NCI-H187 (cell line): ENCODE measurements at regions not wholly inside any gene's neighbourhood (a gene's known extent, or its start where the extent isn't known, plus 50 kb on each side); places are given as distances from the start of the nearest gene placed in this dataset.
A peak's percentile ranks its signal among the peaks of the same experiment; 100 is the strongest.
"Not testable (repeated sequence)": the region's sequence is repeated elsewhere in the genome, so short reads cannot be mapped to it uniquely, and the experiment has no call there.

ENCODE experiments used
- DNase-seq, 2 experiments: peaks; one replicate each; lab custom pipeline; 2025; lab: John Stamatoyannopoulos, UW

DNA sequence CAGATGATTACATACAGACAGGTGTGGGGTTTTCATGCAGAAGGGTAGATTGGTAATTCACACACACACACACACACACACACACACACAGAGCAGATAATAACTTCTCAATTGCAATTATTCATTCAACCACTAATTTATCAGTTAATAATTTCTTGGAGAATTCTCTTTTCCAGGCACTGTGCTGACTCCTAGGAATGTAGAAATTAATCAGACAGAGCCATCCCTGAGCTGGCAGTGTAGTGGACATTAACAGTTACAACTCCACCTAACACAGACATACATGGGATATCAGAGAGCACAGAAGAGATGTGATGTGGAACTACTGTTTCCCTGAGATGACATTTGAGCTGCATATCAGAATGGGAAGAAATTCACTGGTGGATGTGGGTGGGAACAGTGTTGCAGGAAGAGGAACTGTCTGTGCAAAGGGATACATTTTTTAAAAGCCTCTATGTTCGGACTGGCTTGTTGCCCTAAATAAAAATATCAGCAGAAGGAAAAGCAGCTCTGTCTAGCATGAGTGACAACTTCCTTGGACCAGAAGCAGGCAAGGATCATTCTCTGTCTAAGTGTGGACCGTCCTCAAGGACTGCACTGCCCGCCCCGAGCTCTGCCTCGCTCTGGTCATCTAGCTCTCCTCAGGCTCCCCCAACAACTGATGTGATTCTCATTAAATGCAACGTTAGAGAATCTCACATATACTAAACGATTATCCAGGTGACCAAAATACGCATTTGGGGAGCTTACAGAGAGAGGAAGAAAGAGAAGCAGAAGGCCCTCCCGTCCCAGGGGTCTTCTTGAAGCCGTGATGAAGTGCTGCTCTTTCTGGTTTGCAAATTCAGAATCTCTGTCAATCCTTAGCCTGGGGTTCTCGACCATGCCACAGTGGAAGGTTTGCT lies 173.4 kb upstream of the TRIB2 start:
- no peak for DNase-seq

DNA sequence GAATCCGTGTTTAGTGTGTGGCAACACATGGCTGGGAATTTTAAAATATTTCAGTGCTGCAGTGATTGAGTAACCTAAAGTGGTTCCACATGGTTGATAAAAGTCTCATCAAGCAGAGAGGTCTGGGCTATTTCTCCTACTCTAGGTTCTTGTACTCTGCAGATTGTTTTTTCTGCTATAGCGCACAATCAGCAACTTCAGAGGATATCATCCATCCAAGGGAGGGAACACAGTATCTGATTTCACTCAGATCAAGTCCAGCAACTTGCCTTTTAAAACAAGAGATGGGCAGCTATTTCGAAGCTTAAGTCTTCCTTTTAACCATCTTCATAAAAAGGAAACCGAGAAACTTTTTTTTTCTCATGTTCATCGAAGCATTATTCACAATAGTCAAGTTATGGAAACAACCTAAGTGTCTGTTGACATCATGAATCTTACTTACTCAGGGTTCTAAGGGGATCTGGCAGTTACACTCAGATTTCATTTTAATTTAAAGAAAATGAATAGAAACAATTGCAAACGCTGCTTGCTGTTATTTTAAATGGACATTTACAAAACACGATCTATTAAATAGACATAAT lies 172.7 kb upstream of the TRIB2 start:
- DNase-seq = peak; percentile 71 to 78

DNA sequence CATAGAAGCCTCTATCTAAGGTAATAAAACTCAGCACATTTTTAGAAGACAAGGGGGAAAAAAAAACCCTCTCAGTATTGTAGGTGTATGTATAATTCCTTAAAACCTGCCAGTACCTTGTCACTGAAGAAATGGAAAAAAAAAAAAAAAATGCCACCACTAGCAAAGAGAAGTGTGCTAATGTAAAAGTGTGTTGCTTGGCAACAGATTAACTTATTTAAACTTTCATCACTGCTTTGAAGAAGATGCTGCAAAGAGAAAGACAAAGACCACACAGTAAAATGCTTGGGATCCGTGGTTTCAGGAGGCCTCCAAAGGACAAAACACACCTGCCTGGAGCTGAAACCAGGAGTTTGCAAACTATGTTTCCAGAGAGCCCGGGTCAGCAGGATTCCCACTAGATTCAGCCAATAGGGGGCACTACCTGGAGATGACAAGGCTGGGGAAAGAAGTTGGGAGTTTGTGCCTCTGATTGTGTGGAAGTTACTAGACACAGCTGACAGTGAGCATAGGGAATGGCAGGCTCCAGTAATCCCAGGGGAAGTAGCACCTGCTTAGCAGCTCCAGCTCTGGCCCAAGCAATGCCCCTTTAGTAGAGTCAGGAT lies 169.1 kb upstream of the TRIB2 start:
- DNase-seq = no peak

DNA sequence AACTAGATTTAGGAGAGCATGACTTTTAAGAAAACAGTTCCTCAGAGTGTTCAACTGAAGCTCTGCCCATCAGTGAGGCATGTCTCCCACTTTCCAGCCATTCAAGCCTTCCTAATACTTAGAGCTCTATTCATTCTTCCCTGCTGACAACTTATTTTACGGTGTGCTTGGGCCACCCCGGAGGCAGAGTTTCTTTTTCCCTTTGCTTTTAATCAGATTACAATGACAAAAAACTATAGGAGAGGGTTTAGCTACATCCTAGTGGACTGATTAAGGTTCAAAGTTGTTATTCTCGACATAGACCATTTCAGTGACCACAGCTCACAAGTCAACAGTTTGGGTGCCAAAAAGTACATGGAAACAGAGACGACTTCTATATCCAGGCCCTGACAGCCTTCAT lies 167.8 kb upstream of the TRIB2 start:
- no peak for DNase-seq

DNA sequence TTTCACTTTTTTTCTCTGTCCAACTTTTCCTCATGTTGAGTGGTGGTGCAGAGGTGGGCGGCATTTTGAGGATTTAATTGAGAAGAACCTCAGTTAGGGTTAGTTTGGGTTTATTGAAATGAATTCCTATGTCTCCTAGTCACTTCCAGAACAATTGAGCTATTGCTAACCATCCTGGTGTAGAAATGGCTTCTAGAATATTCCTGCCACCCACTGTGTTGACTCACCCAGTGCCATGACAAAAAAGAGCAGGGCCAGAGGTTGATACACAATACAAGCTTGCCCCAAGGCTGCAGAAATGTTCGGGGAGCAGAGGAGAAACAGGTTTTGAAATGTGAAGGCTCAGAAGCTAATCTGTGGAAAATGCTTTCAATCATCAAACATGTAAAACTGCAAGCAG lies 167.1 kb upstream of the TRIB2 start:
- no peak for DNase-seq

DNA sequence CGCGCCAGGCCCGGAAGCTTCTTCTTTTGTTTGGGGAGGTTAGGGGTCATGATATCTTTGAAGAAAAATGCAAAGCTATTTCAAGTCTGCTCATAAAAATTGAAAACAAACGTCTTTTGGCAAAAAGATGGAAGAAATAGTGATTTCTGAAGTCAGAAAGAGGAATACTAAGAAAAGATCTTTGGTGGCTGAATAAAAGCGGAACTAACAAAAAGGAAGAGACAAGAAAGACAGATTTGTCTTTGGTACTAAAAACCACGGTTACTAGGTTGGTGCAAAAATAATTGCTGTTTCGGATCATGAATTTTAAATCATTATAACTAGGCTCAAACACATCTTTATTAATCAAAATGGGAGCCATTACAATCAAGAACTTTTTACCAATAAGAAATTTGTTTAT lies 164.6 kb upstream of the TRIB2 start:
- no peak for DNase-seq

DNA sequence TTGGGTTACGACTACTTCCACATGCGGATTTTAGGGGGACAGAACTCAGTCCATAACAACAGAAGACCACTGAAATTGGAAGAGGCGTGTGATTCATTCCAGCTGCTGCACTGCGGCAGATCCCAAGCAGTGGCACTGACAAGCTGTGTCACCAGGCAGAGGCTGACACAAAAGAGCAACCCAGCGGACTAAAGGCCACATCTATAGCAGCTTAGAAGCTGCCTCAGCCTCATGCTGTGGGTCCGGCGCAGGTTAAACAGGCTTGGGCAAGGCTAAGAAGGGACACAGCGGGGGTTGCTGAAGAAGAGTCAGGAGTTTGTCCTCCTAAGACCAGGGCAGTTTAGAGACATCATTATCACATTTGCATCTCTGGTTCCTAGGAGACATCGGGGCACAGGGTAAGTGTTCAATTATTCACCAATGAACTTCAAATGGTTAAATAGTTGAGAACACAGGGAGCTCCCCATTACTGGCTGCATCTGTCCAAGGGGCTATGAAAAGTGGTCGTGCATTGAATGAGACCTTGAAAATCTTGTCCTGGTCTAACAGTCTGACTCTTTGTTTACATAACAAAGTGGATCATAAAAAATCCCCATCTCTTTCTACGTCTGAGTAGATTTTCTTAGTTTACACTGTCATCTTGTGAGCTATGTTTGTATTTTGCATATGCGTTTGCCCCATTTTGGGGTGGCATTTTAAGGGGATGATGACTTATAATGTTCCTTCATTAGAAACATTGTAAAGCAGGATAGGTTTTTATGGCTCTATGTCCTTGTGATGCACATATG lies 162.3 kb upstream of the TRIB2 start:
- DNase-seq = no peak

DNA sequence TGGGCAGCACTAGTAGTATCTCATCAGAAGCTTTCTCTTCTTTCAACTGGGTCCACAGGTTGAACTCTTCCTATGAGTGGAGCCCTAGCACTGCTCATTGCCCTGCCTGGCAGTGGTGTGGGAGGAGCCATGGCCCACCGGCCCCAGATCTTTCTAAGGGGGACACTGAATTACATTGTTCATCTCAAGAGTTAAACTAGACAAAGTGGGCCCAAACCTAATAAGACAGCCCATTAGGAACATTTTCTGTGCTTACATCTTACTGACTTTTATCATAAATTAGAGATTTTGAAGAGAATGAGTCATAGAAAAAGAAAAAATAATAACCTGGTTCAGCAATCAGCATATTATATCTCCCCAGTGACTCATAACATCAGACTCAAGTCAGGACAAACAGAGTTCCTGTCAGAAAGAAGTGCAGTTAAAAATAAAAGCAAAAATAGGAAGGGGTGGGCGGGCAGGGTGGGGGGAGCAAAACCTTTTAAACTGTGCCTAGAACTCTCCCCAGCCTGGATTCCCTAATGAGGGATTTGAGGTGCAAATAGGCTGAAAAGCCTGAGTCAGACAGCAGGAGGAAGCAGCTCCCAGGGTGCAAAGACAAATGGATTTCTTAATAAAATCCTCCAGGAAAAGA lies 161.6 kb upstream of the TRIB2 start:
- DNase-seq = no peak

DNA sequence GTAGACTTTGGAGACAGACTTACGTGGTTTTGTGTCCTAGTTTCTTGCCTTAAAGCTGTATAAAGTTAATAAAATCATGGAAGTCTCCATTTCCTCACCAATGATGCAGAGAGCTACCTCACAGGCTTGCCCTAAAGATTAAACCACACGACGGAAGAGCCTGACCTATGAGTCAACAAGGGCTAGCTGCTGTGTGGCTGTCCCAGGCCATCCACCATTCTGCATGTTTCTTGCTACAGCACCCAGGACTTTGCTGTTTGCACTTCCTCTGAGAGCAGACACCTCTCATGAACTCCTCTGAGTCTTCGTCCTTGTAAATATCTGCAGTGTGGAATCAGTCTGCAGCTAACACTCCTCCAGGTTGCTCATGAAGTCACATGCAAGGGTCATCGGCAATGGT lies 160.0 kb upstream of the TRIB2 start:
- DNase-seq = no peak

DNA sequence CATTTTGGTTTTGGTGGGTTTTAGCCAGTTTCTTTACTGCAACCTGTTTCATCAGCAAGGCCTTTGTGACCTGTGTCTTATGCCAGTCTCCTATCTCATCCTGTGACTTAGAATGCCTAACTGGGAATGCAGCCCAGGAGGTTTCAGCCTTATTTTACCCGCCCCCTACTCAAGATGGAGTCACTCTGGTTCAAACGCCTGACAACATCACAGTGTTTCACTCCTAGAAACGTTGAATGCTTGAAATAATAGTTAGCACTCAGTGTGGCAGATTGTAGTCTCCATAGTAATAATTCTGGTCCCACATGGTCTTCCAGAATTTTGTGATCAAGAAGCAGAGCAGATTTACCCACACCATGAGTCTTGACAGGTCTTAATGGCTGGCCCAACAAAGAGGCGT lies 159.0 kb upstream of the TRIB2 start:
- no peak for DNase-seq

DNA sequence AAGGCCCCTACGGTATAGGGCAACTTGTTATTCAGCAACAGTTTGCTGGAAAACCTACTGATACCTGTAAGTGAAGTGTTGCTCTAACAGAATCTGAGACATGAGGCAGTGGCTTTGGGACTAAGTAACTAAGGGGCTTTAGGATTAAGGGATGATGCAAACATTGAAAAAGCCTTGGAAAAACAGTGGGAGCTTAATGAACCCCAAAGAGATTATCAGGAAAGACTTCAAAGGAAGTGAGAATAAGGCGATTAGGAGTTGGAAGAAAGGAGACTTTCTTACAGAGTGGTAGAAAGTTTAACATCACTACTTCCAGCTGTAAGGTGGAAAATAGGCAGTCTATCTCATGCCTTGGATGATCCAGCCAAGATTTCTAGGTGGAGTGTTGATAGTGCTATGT lies 158.2 kb upstream of the TRIB2 start:
- no peak for DNase-seq

DNA sequence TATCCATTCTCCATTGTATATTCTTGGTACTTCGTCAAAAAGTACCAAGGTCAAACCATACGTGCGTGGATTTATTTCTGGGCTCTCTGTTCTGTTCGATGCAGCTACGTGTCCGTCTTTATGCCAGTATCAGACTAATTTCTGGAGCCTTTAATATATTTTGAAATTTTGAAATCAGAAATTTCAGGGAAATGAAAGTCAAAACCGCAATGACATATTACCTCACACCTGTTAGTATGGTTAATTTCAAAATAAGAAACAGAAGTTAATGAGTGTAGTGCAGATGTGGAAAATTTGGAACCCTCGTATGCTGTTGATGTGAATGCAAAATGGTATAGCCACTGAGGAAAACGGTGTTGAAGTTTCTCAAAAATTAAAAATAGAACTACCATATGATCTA lies 156.1 kb upstream of the TRIB2 start:
- no peak for DNase-seq

DNA sequence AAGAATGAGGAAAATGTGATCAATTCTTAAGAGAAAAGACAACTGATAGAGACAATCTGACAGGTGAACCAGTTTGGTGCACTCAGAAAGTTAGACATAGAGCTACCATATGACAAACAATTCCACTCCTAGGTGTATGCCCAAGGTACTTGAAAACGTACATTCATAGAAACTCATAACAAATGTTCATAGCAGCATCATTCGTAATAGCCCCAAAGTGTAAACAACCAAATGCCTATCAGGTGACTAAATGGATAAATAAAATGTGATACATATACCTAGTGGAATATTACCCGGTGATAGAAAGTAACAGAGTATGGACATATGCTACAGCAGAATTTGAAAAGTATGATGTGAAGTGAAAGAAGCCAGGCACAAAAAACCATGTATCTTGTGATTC lies 149.3 kb upstream of the TRIB2 start:
- no peak for DNase-seq

DNA sequence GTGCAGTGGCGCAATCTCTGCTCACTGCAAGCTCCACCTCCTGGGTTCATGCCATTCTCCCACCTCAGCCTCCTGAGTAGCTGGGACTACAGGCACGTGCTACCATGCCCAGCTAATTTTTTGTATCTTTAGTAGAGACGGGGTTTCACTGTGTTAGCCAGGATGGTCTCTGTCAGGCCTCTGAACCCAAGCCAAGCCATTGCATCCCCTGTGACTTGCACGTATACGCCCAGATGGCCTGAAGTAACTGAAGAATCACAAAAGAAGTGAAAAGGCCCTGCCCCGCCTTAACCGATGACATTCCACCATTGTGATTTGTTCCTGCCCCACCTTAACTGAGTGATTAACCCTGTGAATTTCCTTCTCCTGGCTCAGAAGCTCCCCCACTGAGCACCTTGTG lies 147.2 kb upstream of the TRIB2 start:
- DNase-seq = not testable (repeated sequence)

DNA sequence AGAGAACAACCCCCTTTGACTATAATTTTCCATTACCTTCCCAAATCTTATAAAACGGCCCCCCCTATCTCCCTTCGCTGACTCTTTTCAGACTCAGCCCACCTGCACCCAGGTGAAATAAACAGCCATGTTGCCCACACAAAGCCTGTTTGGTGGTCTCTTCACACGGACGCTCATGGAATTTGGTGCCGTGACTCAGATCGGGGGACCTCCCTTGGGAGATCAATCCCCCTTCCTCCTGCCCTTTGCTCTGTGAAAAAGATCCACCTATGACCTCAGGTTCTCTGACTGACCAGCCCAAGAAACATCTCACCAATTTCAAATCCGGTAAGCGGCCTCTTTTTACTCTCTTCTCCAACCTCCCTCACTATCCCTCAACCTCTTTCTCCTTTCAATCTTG lies 146.8 kb upstream of the TRIB2 start:
- not testable (repeated sequence) for DNase-seq

DNA sequence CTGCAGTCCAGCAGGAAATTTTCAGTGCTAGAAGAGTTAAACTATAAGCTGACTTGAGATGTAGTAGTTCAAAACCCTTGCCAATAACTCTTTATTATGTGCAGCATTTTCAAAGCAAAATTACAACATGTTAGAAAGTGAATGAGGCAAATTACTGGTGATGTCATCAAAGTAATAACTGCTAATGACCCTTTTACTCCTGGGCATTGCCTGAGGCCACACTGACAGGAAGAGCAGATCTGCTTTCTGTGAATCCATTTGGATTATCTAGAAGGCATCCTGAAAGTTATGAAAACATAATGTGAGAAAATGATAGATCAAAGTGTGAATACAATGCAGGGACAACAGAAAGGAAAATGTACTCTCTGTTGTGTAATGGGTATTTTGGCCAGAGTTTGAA lies 139.6 kb upstream of the TRIB2 start:
- DNase-seq = no peak

DNA sequence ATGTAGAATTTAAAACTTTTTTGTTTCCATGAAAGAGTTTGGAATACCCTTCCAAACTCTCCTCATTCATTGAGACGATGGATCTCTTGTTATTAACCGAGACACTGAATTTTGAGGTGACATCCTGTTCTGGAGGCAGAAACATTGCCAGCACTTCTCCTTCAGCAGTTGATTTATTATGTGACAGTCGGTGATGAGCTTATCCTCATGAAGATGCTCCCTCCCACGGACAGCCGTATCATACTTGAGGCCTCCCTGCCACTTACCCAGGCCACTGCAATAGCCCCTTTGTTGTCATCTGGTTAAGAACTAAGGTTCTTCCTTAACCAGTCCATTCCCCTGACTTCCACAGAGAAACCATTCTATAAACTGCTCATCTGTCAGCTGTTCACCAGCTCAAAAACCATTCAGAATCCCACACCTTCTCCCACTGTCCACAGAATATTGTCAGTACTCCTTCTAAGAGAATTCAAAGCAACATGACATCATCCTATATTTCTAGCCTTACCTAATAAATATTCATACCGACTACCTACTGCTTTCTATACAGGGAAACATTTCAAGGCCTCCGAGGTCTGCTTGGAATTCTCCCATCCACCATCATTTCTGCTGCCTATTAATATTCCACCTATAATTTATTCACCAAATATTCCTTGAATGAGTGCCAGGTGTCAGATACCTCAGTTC lies 139.0 kb upstream of the TRIB2 start:
- DNase-seq = no peak

DNA sequence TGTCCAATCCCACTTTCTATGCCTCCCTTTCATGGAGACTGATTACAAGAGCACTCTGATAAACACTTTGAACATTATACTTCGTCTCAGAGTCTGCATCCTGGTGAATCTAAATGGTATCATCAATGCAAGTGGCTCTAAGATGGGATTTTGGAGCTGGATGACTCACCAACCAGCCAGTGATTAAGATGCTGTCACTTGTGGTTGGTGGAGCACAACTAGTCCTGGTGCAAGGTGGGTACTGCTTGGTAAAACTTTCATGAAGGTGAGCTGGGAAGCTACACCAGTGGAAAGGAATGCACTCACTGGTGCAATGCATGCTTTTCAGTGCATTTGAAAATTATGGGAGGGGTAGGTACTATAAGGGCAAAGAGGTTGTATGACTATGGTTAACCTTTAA lies 137.7 kb upstream of the TRIB2 start:
- DNase-seq = no peak

DNA sequence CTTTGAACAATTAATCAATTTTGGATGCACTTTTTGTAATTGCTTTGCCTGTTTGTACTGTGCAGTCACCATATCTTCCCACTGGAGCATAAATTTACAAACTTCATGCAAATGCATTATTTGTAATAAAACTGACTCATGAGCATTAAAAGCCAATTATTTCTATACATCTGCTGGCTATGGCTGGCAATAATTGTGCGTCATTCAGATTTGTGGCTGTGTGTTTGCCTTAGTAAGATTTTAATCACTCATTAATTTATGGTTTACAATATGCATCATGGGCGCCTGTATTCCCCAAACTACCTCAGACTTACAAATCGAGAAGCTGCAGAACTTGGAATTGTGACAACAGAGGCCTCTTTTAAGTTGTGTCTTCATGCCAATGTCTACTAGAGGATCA lies 132.4 kb upstream of the TRIB2 start:
- DNase-seq = no peak

DNA sequence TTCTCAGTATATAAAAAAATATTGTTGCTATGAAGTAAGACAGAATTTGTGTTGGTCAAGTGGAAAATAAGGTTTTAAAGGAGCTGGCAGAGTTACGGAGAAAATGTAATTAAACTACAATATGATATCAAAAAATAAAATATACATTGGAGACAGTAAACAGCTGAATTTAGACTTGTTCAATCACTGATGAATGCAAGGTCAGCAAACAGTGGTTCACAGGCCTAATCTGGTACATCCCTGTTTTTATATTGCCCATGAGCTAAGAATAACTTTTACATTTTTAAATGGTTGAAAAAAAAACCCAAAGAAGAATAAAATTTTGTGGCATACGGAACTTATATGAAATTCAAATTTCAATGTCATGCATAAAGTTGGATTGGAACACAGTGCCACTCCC lies 131.0 kb upstream of the TRIB2 start:
- no peak for DNase-seq

DNA sequence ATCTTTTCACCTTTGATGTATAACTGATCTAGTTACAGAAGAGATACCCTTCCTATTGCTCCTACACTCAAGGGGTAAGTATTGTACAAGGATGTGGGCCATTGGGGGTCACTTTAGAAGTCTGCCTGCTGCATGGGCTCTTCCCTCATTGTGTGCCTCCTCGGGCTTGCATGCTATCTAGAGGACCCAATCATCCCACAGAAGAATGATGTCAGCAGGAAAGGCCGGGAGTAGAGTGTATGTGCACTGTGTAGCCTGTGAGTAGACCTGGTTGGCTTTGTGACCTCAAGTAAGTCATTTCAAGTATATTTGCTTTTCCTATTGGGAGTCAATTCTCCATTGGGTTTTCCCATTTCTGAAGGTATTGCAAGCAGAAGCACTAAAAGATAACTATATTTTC lies 129.5 kb upstream of the TRIB2 start:
- no peak for DNase-seq
